BLaER1 (cell line): ENCODE measurements at regions not wholly inside any gene's neighbourhood (a gene's known extent, or its start where the extent isn't known, plus 50 kb on each side); places are given as distances from the start of the nearest gene placed in this dataset.
"Not testable (repeated sequence)": the region's sequence is repeated elsewhere in the genome, so short reads cannot be mapped to it uniquely, and the experiment has no call there.

Experiments
- H3K27ac ChIP-seq: shearing (Covaris generic); formaldehyde crosslinking; 2 replicates; pipeline ENCODE4 v1.8.1; 2022
- H3K27me3 ChIP-seq: shearing (Covaris generic); formaldehyde crosslinking; 2 replicates; pipeline ENCODE4 v1.8.1; 2022
- H3K36me3 ChIP-seq: shearing (Covaris generic); formaldehyde crosslinking; 2 replicates; pipeline ENCODE4 v1.8.1; 2022
- H3K4me1 ChIP-seq: shearing (Covaris generic); formaldehyde crosslinking; 2 replicates; pipeline ENCODE4 v1.8.1; 2022
- H3K4me2 ChIP-seq: shearing (Covaris generic); formaldehyde crosslinking; 2 replicates; pipeline ENCODE4 v1.8.1; 2022
- H3K4me3 ChIP-seq: shearing (Covaris generic); formaldehyde crosslinking; 2 replicates; pipeline ENCODE4 v1.8.1; 2022
- H3K9ac ChIP-seq: shearing (Covaris generic); formaldehyde crosslinking; 2 replicates; pipeline ENCODE4 v1.8.1; 2022
- H3K9me3 ChIP-seq: shearing (Covaris generic); formaldehyde crosslinking; 2 replicates; pipeline ENCODE4 v1.8.1; 2022
- H4K20me1 ChIP-seq: shearing (Covaris generic); formaldehyde crosslinking; 2 replicates; pipeline ENCODE4 v1.8.1; 2022
- Cebpa-rat ChIP-seq: shearing (Covaris generic); IDR thresholded peaks from 2 replicates; pipeline ENCODE4 v1.8.1; 2022

DNA sequence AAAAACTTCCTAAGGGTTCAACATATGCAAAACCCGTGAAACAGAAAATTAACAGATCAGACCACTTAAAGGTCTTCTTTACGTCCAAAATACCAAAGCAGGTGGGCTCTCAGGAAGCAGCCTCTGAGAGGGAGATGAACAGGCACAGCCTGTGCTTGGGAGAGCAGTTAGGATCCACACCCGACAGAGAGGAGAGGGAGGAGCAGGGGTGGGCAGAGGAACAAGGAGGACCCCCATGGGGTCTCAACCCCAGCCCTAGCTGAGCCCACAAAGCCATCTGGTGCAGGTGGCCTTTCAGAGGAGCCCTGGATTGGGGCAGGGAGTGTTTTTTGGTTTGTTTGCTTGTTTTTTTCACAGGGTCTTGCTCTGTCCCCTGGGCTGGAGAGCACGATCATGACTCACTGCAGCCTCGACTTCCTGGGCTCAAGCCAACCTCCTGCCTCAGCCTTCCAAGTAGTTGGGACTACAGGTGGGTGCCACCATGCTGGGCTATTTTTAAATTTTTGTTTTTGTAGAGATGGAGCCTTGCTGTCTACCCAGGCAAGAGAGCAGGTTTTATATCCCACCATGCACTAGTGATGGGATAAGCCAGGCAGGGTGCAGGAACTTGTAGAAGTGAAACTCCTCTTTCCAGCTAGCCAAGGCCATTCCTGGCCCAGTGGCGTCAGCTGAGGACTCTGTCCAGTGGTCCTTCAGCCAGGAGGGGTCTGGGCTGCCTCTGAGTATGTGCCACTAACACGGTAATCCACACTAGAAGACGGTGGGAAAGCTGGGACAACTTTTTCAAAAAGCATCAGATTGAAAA, 154.1 kb upstream of the HDAC4 start:
- peak overlapping the region; percentile 43; the same call in 1 of the 2 replicates for H3K4me2 ChIP-seq
- H3K36me3 ChIP-seq: no peaks in the 10 kb centered on the region
- H3K9me3 ChIP-seq: no peaks in the 10 kb centered on the region
- H3K9ac ChIP-seq: no peak overlapping the region
- no peaks in the 10 kb centered on the region for H4K20me1 ChIP-seq
- TF ChIP-seq Cebpa-rat: no peak
- H3K27ac ChIP-seq: no peak overlapping the region
- H3K4me3 ChIP-seq: no peak overlapping the region
- H3K27me3 ChIP-seq: no peaks in the 10 kb centered on the region
- peaks cover 25% of the 10 kb centered on the region for H3K4me1 ChIP-seq

DNA sequence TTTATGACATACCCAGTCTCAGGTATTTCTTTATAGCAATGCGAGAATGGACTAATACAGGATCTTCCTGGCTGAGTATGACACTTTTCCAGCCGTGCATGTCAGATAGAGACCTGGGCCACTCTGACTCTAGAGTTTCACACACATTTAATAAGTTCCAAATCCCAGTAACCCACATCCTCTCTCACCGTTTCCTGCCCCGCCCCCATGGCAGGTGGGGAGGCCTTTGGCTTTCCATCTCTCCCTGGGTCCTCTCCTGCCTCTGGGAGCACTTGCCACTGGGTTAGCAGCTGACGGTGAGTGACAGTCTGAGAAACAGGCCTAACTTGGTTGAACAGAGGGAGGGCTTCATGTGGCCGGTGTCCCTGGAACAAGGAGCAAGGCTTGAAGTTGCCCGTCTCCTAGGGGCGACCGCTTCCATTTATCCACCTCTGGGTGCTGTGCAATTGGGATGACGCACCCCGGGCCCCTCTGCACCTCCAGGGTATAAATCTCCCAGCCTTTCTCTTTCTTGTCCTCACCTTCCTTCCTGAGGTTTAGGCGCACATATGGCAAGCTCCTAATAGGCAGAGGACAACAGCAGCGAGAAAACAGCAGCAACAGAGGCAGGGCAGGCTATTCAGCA, 152.7 kb upstream of the HDAC4 start:
- Histone ChIP-seq H3K27ac (no peak overlapping the region), H3K4me3 (no peak overlapping the region), H3K9ac (no peak overlapping the region), H4K20me1 (no peaks in the 10 kb centered on the region), H3K9me3 (no peaks in the 10 kb centered on the region), H3K4me1 (peaks cover 40% of the 10 kb centered on the region), H3K27me3 (no peaks in the 10 kb centered on the region), H3K4me2 (no peak overlapping the region), H3K36me3 (no peaks in the 10 kb centered on the region)
- TF ChIP-seq Cebpa-rat: no peak

DNA sequence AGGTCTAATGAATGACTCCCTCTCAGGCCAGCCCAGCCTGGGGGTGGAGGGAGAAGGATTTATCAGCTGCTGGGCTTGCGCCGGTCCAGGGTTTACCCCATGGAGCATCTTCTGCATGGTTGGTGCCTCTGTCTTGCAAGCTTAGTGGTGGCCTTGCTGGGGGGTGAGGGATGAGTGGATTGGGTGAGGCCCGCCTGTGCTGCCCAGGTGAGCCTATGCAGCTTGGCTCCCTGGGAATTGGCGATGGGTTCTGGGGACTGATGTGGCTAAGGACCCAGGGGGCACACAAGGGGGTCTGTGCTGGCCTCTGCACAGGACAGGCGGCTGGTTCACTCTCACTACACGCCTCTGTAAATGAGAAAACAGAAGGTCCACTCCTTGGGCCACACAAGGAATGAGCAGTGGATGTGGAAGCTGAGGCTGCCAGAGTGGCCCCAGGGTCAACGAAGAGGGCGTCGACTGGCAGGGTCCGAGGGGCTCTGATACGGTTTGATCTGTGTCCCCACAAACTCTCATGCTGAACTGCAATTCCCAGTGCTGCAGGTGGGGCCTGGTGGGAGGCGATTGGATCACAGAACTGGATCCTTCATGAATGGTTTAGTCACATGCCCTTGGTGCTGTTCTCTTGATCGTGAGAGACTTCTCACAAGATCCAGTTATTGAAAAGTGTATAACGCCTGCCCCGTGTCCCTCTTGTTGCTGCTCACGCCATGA, 151.6 kb upstream of the HDAC4 start:
- no peak overlapping the region for H3K4me2 ChIP-seq
- peaks cover 44% of the 10 kb centered on the region for H3K4me1 ChIP-seq
- no peak overlapping the region for H3K9ac ChIP-seq
- no peaks in the 10 kb centered on the region for H3K27me3 ChIP-seq
- no peaks in the 10 kb centered on the region for H4K20me1 ChIP-seq
- no peaks in the 10 kb centered on the region for H3K36me3 ChIP-seq
- H3K9me3 ChIP-seq: no peaks in the 10 kb centered on the region
- TF ChIP-seq Cebpa-rat: no peak
- no peak overlapping the region for H3K27ac ChIP-seq
- no peak overlapping the region for H3K4me3 ChIP-seq

GRCh38 chr2:239551206-239551605, 150.4 kb upstream of the HDAC4 start:
- H3K4me3 ChIP-seq: no peak overlapping the region
- no peaks in the 10 kb centered on the region for H3K9me3 ChIP-seq
- no peak overlapping the region for H3K27ac ChIP-seq
- no peaks in the 10 kb centered on the region for H3K36me3 ChIP-seq
- H3K9ac ChIP-seq: no peak overlapping the region
- H4K20me1 ChIP-seq: no peaks in the 10 kb centered on the region
- H3K4me2 ChIP-seq: no peak overlapping the region
- H3K4me1 ChIP-seq: peaks cover 55% of the 10 kb centered on the region
- no peaks in the 10 kb centered on the region for H3K27me3 ChIP-seq
- no peak for TF ChIP-seq Cebpa-rat

GRCh38 chr2:239550357-239550756, 149.5 kb upstream of the HDAC4 start:
- no peak overlapping the region for H3K9ac ChIP-seq
- peaks cover 62% of the 10 kb centered on the region for H3K4me1 ChIP-seq
- 0 out of 2 replicates have a peak overlapping the region, but pooled peaks have one; percentile 57 for H3K4me2 ChIP-seq
- no peak overlapping the region for H3K27ac ChIP-seq
- no peak for TF ChIP-seq Cebpa-rat
- H3K36me3 ChIP-seq: no peaks in the 10 kb centered on the region
- H3K9me3 ChIP-seq: 0 out of 2 replicates have a peak, but pooled peaks cover 3% of the 10 kb centered on the region
- H4K20me1 ChIP-seq: no peaks in the 10 kb centered on the region
- H3K4me3 ChIP-seq: no peak overlapping the region
- no peaks in the 10 kb centered on the region for H3K27me3 ChIP-seq

DNA sequence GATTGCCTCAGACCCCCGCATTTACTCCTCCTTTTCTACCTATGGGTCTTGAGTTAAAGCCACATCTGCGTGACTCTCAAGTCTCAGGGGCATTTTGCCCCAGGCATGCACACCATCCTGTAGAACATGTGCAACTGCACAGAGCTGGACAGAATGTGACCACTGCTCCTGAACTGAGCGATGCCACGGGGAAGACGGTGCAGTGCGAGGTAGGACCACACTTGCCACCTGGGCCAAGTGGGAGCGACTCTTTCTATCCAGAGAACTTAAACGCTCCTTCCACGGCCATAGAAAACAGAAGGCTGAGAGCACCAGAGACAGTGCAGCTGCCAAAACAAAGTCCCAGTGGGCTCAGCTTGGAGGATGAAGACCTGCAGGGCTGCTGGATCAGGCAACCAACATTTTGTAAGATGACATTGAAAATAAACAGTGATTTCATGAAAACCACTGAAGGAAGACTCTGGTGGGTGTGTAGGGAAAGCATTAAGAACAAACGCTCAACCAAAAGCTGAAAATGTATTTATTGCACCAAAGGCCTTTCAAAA, 149.0 kb upstream of the HDAC4 start:
- H3K4me1 ChIP-seq: peaks cover 62% of the 10 kb centered on the region
- H4K20me1 ChIP-seq: no peaks in the 10 kb centered on the region
- H3K27ac ChIP-seq: no peak overlapping the region
- no peaks in the 10 kb centered on the region for H3K36me3 ChIP-seq
- no peak overlapping the region for H3K9ac ChIP-seq
- no peaks in the 10 kb centered on the region for H3K27me3 ChIP-seq
- H3K9me3 ChIP-seq: peaks cover 6% of the 10 kb centered on the region; the same call in 1 of the 2 replicates
- H3K4me3 ChIP-seq: no peak overlapping the region
- peak overlapping the region; percentile 57 for H3K4me2 ChIP-seq
- no peak for TF ChIP-seq Cebpa-rat

GRCh38 chr2:239548965-239549595, 148.3 kb upstream of the HDAC4 start:
- Histone ChIP-seq H3K4me3 (no peak overlapping the region), H4K20me1 (no peaks in the 10 kb centered on the region), H3K9me3 (peaks cover 6% of the 10 kb centered on the region; the same call in 1 of the 2 replicates), H3K4me2 (peak overlapping the region; percentile 57), H3K9ac (no peak overlapping the region), H3K36me3 (no peaks in the 10 kb centered on the region), H3K4me1 (peaks cover 59% of the 10 kb centered on the region), H3K27ac (no peak overlapping the region), H3K27me3 (no peaks in the 10 kb centered on the region)
- TF ChIP-seq Cebpa-rat: no peak

- TF ChIP-seq Cebpa-rat: no peak
- no peak overlapping the region for H3K27ac ChIP-seq
- no peak overlapping the region for H3K4me3 ChIP-seq
- H3K9me3 ChIP-seq: peaks cover 6% of the 10 kb centered on the region; the same call in 1 of the 2 replicates
- H3K36me3 ChIP-seq: no peaks in the 10 kb centered on the region
- H4K20me1 ChIP-seq: no peaks in the 10 kb centered on the region
- no peak overlapping the region for H3K9ac ChIP-seq
- peak overlapping the region; percentile 57; the same call in 1 of the 2 replicates for H3K4me2 ChIP-seq
- H3K4me1 ChIP-seq: peaks cover 57% of the 10 kb centered on the region
- H3K27me3 ChIP-seq: no peaks in the 10 kb centered on the region
These were observed 147.6 kb upstream of the HDAC4 start for GRCh38 chr2:239548451-239548871.

GRCh38 chr2:239547140-239547539, 146.3 kb upstream of the HDAC4 start:
- H3K36me3 ChIP-seq, H4K20me1 ChIP-seq, H3K9ac ChIP-seq, H3K9me3 ChIP-seq, H3K4me2 ChIP-seq, H3K27me3 ChIP-seq, H3K4me3 ChIP-seq, H3K27ac ChIP-seq: not testable (repeated sequence)
- H3K4me1 ChIP-seq: peaks cover 54% of the 10 kb centered on the region
